LoVo (cell line): ENCODE measurements at regions not wholly inside any gene's neighbourhood (a gene's known extent, or its start where the extent isn't known, plus 50 kb on each side); places are given as distances from the start of the nearest gene placed in this dataset.
"Not testable (repeated sequence)": the region's sequence is repeated elsewhere in the genome, so short reads cannot be mapped to it uniquely, and the experiment has no call there.

Experiments
- DNase-seq: peaks from one replicate; pipeline ENCODE4 v3.0.0-alpha.2; 2016; ENCODE audit warnings: low spot score

DNA sequence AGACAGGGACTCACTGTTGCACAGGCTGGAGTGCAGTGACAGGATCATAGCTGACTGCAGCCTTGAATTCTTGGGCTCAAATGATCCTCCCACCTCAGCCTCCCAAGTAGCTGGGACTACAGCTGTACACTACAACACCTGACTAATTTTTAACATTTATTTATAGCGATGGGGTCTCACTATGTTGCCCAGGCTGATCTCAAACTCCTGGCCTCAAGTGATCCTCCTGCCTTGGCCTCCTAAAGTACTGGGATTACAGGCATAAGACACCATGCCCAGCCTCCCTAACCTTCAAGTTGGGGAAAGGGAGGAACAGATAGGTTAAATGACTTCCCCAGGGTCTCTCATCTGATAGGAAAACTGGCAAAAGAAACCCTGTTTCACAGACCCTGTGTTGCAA is 919.5 kb downstream of the TYW1 start:
- not testable (repeated sequence) for DNase-seq

DNA sequence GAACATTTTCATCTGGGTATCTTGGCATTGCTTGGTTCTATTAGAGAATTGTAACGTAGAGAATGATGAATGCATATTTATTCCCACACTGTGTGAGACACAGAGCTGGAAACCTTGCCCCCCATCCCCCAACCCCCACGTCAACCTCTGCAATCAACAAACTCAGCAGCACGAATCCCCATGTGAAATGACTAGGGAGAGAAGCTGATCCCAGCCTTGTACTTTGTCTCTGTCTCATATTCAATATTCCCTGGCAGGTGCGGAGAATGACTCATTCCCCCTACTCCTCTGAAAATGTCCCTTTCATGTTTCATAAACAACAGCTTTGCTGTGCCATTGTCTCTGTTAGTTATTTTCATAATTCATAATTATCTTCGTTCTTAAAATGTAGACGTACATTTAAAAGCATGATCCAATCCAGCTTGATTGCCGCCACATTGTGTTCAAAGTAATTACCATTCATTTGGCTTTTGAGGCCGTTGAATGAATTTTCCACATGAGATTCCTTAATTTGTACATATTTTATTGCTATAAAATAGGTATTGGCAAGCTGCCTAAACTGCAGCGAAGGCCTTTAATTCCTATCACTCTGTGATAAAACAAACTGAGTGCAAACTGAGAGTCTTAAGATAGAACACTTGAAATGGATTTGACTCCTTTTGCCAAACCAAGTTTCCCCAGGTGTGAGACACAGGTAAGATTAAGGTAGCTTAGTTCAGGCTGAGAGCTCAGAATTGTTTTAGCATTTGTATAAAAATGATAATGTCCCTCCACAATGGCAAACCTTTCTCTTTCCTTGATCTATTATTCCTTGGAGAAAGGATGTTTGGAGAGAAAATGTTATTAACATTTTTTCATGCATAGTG is 920.2 kb downstream of the TYW1 start:
- no peak for DNase-seq

DNA sequence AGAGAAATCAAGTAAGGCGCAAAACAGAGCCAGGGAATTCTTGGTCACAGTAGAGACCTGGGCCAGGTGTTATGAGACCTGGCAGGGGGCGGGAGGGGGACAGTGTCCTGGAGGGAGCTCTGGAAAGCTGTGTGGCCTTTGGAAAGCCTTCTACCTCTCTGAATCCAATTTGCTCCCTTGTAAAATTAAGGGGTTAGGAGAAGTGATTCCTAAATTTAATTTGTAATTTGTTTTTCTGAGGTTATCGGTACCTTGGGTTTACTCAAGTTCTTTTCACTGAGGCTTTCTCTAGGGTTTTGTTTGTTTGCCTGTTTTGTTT is 920.8 kb downstream of the TYW1 start:
- no peak for DNase-seq

DNA sequence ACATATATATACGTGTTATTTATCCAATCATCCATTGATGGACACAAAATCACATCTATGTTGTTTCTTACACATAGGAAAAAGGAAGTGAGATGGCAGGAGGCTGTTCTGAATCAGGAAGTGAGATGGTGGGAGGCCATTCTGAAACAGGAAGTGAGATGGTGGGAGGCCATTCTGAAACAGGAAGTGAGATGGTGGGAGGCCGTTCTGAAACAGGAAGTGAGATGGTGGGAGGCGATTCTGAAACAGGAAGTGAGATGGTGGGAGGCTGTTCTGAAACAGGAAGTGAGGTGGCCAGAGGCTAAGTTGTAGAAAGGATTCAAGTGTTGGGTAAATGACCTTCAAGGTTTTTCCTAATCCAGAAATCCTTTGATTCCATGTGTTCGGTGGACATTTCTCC is 921.5 kb downstream of the TYW1 start:
- DNase-seq = no peak

DNA sequence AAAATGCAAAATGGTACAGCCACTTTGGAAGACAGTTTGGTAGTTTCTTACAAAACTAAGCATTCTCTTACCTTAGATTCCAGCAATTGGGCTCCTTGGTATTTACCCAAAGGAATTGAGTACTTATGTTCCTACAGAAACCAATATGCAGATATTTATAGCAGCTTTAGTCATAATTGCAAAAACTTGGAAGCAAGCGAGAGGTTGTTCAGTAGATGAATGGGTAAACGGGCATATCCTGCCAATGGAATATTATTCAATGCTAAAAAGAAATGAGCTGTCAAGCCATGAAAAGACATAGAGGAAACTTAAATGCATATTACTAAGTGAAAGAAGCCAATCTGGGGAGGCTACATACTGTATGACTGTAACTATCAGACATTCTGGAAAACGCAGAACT is 926.7 kb downstream of the TYW1 start:
- no peak for DNase-seq

DNA sequence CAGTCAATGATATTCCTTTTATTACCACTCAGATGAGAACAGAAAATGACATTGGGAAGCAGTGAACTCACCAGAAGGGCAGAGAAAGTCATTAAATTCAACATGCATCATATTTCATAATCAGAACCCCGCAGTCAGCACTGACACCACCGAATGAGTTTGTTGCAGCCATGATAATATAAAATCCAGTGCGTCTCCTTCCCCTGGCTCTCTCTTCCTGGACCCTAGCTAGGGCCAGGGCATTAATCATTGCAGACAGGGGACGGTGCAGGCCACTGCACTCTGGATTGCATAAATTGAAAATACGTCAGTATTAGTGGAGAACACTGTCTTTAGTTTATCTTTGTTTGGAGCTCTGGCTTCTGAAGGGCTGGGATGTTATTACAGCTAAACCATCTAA is 931.5 kb downstream of the TYW1 start:
- DNase-seq = no peak

DNA sequence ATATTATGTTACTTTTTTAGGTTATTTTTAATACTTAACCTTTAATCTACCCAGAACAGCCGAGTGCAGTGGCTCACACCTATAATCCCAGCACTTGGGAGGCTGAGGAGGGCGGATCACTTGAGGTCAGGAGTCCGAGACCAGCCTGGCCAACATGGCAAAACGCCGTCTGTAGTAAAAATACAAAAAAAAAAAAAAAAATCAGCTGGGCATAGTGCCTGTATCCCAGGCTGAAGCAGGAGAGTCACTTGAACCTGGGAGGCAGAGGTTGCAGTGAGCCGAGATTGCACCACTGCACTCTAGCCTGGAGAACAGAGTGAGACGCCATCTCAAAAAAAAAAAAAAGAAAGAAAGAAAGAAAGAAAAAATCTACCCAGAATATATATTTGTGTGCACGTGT is 939.8 kb downstream of the TYW1 start:
- not testable (repeated sequence) for DNase-seq

DNA sequence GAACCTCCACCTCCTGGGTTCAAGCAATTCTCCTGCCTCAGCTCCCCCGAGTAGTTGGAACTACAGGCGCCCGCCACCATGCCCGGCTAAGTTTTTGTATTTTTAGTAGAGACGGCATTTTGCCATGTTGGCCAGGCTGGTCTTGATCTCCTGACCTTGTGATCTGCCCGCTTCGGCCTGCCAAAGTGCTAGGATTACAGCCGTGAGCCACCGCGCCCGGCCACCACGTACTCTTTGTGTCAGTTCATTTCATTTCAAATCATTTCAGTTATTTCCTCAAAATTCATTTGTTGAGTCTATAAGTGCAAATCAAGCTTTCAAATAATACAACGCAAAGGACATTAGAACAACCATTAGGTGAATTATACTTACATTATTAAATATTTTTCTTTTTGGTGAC is 943.8 kb downstream of the TYW1 start:
- no peak for DNase-seq

DNA sequence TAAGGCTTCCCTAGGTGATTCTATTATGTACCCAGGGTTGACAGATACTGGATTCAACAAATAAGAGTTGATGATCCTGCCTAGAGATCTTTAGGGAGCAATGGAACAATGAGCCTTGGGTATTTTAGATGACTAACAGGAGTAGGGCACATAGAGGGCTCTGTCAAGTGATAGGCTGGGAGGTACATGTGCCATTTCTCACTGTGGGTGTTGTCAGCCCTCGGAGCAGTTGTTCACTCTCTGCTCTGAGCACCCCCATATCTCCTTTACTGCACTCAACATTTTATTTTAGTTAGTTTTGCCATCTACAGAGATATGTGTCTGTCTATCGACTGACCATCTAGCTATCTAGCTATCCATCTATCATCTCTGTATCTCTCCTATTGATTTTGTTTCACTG is 950.6 kb downstream of the TYW1 start:
- no peak for DNase-seq

DNA sequence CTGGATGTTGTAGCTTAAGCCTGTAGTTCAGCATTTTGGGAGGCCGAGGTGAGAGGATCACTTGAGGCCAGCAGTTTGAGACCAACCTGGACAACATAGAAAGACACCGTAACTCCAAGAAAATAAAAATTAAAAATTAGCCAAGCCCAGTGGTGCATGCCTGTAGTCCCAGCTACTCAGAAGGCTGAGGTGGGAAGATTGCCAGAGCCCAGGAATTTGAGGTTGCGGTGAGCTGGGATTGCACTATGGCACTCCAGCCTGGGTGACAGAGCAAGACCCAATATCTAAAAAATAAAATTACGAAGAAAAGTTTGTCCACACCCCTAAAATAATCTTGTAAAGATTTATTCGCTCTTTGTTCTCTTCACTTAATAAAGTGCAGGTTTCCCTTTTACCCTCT is 951.0 kb downstream of the TYW1 start:
- DNase-seq = no peak

DNA sequence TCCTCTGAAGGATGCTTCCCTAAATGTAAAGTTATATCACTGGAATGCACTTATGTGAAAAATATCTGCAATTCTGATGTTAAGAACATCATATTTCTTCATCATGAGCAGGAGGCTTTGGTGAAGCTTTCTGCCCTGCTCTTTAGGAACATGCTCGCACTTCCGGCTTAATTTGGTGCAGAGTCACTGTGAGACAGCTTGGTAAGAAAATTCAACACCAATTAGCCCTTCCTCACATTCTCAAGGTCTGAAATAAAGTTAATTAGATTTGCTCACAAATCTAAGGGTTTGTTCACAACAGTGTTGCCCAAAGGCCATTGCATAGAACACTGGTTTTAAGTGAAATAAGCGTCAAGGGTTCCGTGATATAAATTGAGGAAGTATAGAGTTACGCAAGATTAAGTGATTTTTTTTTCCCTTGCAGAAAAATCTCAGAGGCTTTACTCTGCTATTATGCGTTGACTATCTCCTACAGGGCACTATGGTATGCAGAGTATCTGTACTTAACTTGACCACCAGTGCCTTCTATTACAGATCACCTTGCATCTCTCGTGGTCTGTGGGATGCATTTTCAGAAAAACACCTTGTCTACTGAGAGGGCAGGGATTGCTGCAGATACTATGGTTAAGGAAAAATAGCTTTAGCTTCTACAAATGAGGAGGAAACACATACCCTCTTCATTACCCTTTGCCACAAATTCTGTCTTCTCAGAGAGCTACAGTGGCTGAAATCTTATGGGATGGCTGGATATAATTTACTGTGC is 953.9 kb downstream of the TYW1 start:
- no peak for DNase-seq

DNA sequence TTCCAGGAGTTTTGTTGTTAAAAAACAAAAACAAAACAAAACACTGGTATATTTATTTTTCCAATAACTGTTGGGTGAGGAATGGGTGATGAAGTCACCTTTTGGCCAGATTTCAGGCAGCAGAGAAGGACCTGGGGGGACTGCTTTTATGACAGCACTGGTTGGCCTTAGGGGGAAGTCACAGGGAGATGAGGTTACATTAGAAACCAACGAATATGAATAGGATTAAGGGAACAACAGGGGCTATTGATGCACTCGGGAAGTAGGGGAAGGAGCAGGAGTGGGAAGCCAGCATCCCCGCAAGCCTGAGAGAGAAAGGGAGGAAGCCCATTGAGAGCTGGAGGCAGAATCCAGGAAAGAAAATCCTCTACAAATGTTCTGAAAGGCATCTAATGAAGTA is 958.4 kb downstream of the TYW1 start:
- DNase-seq = no peak

DNA sequence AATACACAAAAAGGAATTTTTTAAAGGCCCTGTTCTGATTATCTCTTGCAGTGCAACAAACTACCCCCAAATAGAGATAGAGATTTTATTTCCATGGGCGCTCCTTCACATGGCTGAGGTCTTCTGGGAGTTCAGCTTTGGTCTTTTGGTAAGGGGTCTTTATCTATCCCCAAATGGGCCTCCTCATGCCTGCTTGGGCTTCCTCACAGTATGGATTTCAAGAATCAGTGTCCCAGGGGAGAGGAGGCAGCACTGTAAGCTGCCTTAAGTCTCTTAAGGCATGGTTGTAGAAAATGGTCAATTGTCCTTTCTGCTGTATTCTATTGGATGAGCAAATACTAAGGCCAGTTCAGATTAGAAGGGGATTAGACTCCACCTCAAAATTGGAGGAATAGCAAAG is 966.2 kb downstream of the TYW1 start:
- DNase-seq = no peak

DNA sequence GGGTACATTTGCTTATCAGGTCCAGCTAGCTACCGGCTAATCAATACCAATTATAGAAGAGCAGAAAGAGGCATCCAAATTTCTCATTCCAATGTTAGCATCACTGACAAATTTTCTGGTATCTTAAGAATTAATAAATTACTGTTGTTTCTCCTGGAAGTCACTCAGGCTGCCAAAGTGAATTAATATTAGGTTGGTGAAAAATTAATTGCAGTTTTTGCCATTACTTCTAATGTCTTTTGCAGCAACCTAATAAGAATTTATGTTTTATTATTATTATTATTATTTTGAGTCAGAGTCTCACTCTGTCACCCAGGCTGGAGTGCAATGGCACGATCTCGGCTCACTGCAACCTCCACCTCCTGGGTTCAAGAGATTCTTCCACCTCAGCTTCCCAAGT is 979.9 kb downstream of the TYW1 start:
- DNase-seq = no peak

DNA sequence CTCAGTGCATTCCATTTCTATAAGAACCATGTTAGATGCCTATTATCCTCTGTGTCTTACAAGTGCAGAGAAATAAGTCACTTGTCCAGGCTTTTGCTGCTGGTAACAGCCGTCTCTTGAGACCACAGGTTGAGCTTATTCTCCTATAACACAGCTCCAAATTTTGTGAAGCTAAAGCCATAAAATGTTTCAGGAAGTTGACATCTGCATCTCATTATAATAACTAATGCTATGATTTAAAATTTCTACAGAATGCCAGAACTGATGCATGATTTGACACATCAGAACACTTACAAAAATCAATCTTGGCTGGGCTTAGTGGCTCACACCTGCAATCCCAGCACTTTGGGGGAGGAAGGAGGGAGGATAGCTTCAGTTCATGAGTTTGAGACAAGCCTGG is 986.9 kb downstream of the TYW1 start:
- DNase-seq = no peak

DNA sequence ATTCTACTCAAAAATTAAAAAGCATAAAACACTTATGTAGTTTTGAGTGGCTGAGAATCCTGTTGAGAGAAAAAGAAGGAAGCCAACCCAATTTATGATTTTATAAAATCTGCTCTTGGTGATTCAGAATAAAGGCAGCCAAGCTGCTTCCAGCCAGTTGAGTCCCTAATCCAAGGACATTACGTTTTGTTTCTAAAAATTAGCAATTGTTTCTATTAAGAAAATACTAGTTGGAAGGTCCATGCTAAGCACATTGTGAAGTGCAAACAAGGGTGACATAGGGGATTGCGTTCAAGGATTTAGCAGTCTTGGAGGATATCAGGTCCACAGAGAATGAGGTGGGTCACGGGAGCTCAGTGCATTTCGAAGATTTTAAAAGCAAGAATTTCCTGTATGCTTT is 987.7 kb downstream of the TYW1 start:
- no peak for DNase-seq

DNA sequence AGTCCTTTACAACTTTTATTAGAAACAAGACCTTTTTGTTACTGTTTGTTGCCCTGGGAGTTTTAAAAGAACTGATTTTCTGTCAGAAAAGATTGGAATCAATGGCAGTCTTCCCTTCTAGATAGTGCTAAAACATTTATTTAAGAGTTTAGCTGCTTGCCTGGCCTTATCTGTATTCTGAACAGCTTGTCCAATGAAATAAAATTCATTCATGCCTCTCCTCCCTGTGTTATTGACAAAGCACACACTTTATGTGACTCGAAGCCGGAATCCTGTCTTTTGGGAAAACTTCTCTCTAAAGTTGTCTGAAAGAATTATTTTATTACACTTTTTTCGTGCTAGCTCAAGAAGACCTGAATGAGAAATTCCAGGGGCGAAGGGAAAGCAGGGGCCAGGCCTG is 992.5 kb downstream of the TYW1 start:
- no peak for DNase-seq

DNA sequence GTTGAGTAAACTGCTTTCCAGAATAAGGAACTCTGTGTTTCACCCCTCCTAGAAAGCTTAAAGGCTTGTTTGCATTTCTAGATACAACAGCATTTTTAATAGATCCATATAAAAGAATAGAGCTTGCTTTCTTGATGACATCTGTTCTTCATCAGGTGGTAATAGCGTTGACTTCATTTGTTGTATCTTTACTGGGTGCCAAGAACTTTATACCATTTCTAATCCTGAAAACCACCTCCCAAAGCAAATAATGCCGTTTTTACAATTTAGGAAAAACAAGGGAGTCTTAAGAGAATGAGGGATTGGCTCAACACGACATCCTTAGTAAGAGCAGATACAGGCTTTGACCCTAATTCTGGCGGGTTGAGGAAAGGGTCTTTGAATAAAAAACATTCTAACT is 993.4 kb downstream of the TYW1 start:
- no peak for DNase-seq

DNA sequence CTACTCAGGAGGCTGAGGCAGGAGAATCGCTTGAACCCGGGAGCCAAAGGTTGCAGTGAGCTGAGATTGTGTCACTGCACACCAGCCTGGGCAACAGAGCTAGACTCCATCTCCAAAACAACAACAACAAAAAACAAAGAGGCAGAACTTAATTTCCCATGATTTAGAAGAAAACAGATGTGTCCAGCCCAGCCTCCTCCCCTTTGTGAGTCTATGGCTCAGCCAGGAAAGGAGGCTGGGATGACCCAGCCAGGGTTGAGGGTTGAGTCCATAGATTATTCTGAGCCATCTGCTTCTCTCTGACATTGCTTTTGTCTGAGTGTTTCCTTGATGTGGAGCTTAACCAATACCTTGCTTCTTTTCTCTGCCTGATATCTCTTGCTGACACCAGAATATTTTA is 994.1 kb downstream of the TYW1 start:
- DNase-seq = no peak

DNA sequence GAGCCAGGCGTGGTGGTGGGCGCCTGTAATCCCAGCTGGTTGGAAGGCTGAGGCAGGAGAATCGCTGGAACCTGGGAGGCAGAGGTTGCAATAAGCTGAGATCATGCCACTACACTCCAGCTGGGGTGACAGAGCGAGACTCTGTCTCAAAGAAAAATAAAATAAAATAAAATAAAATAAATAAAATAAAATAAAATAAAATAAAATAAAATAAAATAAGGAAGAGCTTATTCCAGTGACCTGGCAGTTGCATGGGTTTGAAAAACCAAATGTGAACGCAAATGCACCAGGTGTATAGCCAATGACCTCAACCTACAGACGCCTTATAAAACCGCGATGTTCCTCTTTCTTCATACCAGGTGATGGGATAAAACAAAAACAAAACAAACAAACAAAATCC is 995.7 kb downstream of the TYW1 start:
- DNase-seq = no peak

DNA sequence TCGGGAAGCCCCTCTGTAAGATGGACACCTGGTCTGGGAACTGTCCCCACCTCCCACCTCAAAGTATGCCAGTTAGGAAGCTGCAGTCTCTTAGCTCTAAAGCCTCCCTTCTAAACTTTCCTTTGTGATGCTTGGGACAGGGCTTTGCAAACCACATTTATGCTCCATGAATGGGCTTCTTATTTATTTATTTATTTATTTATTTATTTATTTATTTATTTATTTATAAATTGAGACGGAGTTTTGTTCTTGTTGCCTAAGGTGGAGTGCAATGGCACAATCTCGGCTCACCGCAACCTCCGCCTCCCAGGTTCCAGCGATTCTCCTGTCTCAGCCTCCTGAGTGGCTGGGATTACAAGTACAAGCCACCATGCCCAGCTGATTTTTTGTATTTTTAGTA is 1009.4 kb downstream of the TYW1 start:
- DNase-seq = no peak

DNA sequence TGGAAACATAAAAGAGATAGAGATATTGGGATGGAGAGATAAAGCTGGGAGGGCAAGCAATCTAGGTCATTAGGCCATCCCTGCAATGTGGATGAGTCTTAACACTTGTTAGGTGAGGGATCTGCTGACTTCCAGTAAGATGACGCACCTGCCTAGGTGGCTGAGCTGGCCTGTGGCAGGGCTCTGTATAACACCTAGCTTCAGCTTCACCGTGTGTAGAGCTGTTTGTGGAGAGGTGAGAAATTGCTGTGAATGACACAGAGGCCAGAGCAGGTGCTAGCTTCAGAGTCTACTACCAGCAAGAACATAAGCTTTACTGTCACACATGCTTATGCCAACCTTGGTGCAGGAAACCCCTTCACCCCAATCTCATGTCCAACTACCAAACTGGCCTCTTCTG is 1010.0 kb downstream of the TYW1 start:
- DNase-seq = no peak

DNA sequence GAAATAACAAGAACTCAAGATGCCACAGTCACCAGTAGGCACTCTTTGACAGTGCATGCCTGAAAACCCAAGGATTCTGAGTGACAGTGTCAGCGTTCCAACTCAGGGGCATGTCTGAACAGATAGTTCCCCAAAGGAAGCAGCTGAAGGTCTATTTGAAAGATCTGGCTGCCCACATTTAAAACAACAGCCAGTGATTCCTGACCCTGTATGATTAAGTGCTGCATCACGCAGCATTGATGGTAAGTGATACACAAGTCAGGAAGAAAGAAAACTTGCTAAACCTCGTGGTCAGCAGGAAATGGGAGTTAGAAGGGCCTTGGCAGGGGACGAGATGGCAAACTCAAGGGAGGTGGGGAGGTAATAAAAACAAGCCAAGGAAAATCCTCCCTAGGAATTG is 1013.1 kb downstream of the TYW1 start:
- no peak for DNase-seq
